ENCODE measurements at regions not wholly inside any gene's neighbourhood (a gene's known extent, or its start where the extent isn't known, plus 50 kb on each side); places are given as distances from the start of the nearest gene placed in this dataset.

DNA sequence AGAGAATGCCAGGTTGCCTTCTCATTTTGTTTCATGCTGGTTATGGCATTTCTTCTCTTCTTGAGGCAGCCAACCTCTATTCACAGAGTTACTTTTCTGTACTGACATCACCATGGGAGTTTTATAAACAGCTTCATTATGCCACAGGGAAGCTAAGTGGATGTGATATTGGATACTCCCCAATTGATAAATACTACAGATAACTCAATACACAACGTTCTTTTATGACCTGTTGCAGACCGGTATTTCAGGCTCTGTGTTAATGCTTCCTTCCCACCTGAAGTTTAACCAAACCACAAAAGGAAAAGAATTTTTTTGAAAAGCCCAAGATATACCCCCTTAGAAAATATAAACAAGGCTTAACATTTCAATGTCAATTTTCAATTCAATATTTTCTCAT lies 258.3 kb upstream of the SOX11 start:
- Histone ChIP-seq H3K27ac (no peak overlapping the region), H3K4me1 (replicated peaks) (no peaks in the 10 kb centered on the region), H3K27me3 (replicated peaks) (no peaks in the 10 kb centered on the region), H3K9me3 (replicated peaks) (0 out of 2 replicates have a peak, but pooled peaks cover 2% of the 10 kb centered on the region), H3K36me3 (no peaks in the 10 kb centered on the region), H3K4me3 (no peak overlapping the region)
- no peak for DNase-seq (ENCODE audit: low read depth in 1 of 2, low spot score in 2 of 2)

DNA sequence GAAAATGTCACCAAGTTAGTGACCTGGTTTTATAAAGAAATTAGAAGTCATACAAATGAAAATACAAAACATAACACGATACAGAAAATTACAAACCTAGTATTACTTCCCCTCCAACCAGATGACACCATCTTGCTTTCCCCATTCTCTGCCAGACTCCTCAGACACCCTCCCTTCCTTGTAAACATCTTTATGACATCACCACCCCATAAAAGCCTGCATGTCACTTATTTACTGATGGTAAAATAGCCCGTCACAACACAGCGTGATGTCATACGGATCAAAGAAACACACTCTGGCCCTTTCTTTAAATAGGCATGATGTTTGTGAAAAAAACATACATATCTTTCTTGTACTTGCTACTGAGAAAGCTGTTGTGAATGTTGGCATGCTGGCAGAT lies 254.8 kb upstream of the SOX11 start:
- H3K4me1 ChIP-seq (replicated peaks), result no peaks in the 10 kb centered on the region
- peaks cover 5% of the 10 kb centered on the region; the same call in 1 of the 2 replicates for H3K9me3 ChIP-seq (replicated peaks)
- no peak overlapping the region for H3K27ac ChIP-seq
- no peaks in the 10 kb centered on the region for H3K36me3 ChIP-seq
- H3K27me3 ChIP-seq (replicated peaks), result no peaks in the 10 kb centered on the region
- no peak overlapping the region for H3K4me3 ChIP-seq
- DNase-seq (ENCODE audit: low read depth in 1 of 2, low spot score in 2 of 2), result no peak

DNA sequence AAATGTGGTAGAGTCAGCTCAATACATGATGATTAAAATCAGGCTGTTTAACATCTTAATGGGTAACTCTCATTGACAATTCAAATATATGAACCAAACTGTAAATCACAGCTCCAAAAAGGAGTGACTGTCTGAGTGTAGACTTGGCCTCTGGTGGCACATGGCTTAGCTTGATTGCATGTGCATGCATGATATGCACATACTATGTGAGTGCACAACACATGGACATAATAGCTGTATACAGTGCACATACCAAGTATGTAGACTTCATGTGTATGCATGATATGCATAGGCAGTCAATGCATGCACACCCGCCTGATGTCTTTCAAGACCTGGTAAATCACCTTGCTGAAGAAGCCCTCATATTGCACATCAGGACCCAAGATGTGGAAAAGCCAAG lies 252.0 kb upstream of the SOX11 start:
- peaks cover 3% of the 10 kb centered on the region; the same call in 1 of the 2 replicates for H3K9me3 ChIP-seq (replicated peaks)
- H3K27ac ChIP-seq, result no peak overlapping the region
- H3K4me3 ChIP-seq, result no peak overlapping the region
- no peak for DNase-seq (ENCODE audit: low read depth in 1 of 2, low spot score in 2 of 2)
- H3K4me1 ChIP-seq (replicated peaks), result no peaks in the 10 kb centered on the region
- H3K36me3 ChIP-seq, result no peaks in the 10 kb centered on the region
- no peaks in the 10 kb centered on the region for H3K27me3 ChIP-seq (replicated peaks)

DNA sequence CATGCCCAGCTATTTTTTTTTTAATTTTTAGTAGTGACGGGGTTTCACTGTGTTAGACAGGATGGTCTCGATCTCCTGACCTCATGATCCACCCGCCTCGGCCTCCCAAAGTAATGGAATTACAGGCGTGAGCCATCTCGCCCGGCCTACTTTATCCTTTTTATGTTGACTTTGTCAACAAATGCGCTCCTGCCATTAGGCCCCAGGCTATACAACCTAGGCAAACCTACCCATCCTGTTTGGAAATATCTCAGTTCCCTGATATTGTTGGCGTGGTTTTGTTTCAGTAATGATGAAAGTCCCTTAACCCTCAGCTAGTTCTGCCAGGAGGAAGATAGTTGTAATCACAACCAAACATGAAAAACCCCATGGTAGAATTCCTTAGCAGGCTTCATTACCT lies 249.4 kb upstream of the SOX11 start:
- H3K27ac ChIP-seq, result no peak overlapping the region
- no peaks in the 10 kb centered on the region for H3K4me1 ChIP-seq (replicated peaks)
- no peak for DNase-seq (ENCODE audit: low read depth in 1 of 2, low spot score in 2 of 2)
- no peaks in the 10 kb centered on the region for H3K36me3 ChIP-seq
- no peaks in the 10 kb centered on the region for H3K27me3 ChIP-seq (replicated peaks)
- peaks cover 3% of the 10 kb centered on the region; the same call in 1 of the 2 replicates for H3K9me3 ChIP-seq (replicated peaks)
- no peak overlapping the region for H3K4me3 ChIP-seq

DNA sequence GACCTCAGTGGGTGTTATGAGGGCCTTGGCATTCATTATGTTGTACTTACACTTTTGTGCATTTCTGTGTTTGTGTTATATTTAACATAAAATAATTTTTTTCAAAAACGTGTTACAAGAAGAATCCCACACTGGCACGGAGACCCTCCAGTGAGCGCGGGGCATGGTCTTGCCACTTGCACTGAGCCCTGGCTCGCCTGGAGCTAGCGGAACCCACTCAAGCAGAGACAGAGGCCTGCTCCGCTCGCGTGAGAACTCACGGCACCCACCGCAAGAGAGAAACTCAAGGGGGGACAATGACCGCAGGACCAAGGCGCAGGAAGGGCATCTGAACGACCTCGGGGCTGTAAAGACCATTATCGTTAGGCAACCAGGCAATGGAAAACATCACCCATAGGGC lies 248.0 kb upstream of the SOX11 start:
- no peak overlapping the region for H3K27ac ChIP-seq

DNA sequence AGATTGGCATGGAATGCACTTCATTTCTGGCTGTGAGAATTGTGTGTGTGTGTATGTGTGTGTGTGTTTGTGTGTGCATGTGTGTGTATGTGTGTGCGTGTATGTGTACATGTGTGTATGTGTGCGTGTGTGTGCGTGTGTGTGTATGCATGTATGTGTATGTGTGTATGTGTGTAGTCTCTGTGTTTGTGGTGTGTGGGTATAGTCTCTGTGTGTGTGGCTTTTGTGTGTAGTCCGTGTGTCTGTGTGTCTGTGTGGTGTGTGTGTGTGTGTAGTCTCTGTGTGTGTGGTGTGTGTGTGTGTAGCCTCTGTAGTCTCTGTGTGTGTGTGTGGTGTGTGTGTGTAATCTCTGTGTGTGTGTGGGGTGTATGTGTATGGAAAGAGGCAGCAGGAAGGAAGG lies 247.3 kb upstream of the SOX11 start:
- no peaks in the 10 kb centered on the region for H3K27me3 ChIP-seq (replicated peaks)
- H3K9me3 ChIP-seq (replicated peaks), result 0 out of 2 replicates have a peak, but pooled peaks cover 3% of the 10 kb centered on the region
- no peaks in the 10 kb centered on the region for H3K4me1 ChIP-seq (replicated peaks)
- H3K27ac ChIP-seq, result no peak overlapping the region
- H3K4me3 ChIP-seq, result no peak overlapping the region
- H3K36me3 ChIP-seq, result no peaks in the 10 kb centered on the region
- no peak for DNase-seq (ENCODE audit: low read depth in 1 of 2, low spot score in 2 of 2)

More for the DNA sequence above, 248.0 kb upstream of the SOX11 start:
- Histone ChIP-seq H3K4me1 (replicated peaks) (no peaks in the 10 kb centered on the region), H3K4me3 (no peak overlapping the region), H3K36me3 (no peaks in the 10 kb centered on the region), H3K9me3 (replicated peaks) (peaks cover 3% of the 10 kb centered on the region; the same call in 1 of the 2 replicates), H3K27me3 (replicated peaks) (no peaks in the 10 kb centered on the region)
- DNase-seq (ENCODE audit: low read depth in 1 of 2, low spot score in 2 of 2), result no peak

DNA sequence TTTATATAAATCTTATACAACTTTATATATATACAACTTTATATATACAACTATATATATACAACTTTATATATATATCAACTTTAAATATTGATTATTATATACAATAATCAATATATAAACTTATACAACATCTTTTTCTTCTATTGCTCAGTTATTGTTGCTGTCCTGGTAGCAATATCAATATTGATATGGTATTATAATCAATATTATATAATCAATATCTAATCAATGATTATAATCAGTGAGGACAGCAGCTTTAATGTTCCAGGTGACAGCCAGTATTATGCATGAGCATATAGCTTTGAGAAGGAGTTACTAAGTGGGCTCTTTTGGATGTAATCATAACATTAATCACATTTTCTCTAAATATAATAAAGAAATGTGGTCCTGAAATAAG lies 242.3 kb upstream of the SOX11 start:
- Histone ChIP-seq H3K9me3 (replicated peaks) (no peaks in the 10 kb centered on the region), H3K4me1 (replicated peaks) (no peaks in the 10 kb centered on the region), H3K27ac (no peak overlapping the region), H3K4me3 (no peak overlapping the region), H3K27me3 (replicated peaks) (no peaks in the 10 kb centered on the region), H3K36me3 (no peaks in the 10 kb centered on the region)
- DNase-seq (ENCODE audit: low read depth in 1 of 2, low spot score in 2 of 2), result no peak

DNA sequence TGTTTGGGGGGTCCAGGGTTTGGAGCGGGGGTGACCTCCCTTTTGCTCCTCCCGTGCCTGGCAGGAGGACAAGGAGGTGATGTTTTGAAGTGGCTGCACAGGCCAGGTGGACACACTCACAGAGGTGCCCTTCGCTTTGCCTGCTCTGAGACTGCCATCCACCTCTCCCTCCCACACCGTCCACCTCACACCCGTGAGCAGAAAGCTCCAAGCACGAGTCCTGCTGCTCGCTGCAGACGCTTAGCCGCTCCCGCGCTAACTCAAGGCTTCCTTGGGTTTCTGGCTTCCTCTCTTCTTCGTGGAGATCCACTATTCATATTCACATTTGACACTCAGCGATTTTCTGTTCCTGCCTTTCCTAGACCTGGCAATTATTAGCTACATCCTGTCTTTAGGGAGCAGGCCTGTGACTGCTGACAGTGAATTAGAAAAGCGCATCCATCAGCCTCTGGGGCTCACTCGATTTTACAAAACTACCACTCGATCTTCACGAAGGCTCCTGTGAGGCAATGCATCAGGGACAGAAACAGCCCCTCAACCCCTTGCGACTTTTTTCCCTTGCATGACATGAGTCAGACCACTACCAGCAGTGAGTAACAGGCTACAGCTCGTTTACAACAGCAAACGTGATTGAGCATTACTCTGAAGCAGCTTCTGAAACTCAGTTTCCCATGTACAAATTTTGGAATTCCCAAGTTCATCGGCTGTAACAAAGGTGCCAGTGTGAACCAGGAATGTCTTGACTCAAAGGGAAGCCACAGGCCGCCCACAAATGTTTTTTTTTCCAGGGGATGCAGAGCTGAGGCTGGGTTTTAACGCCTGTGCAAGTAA lies 238.7 kb upstream of the SOX11 start:
- Histone ChIP-seq H3K27me3 (replicated peaks) (no peaks in the 10 kb centered on the region), H3K4me1 (replicated peaks) (no peaks in the 10 kb centered on the region), H3K27ac (no peak overlapping the region), H3K36me3 (no peaks in the 10 kb centered on the region), H3K9me3 (replicated peaks) (no peaks in the 10 kb centered on the region), H3K4me3 (no peak overlapping the region)
- no peak for DNase-seq (ENCODE audit: low read depth in 1 of 2, low spot score in 2 of 2)

DNA sequence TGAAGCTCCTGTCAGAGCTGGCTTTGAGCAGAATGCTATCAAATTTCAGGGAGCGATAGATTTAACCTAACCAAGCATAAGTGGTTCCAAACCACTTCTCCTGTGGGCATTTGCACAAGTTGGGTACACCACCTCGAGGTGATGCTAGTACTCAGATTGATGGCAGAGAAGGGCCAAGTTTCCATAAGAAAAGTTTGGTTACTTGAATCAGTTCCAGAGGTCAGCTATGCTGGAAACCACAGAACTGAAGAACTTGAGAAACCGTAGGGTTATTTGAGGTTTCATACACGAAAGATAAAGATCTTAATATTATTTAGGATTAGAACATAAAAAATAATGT lies 238.2 kb upstream of the SOX11 start:
- DNase-seq (ENCODE audit: low read depth in 1 of 2, low spot score in 2 of 2), result no peak
- Histone ChIP-seq H3K36me3 (no peaks in the 10 kb centered on the region), H3K27me3 (replicated peaks) (no peaks in the 10 kb centered on the region), H3K9me3 (replicated peaks) (no peaks in the 10 kb centered on the region), H3K4me1 (replicated peaks) (no peaks in the 10 kb centered on the region), H3K4me3 (no peak overlapping the region), H3K27ac (no peak overlapping the region)

DNA sequence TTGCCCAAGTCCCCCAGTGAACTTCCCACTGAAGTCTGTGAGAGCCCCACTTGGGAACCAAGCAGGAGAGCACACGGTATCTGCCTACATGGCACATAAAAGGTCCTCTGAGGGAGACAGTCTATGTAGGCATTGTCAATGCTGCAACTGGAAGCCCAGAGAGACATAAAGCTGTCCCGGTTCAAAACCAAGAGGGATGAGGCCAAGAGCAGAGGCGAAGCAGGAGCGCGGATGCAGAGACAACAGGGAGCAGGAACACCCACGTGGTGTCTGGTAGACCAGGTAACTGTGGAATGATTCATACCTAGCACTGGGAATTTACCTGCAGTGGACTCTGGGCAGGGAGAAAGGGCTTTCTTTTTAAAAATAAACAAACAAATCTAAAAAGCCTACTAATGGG lies 233.1 kb upstream of the SOX11 start:
- H3K9me3 ChIP-seq (replicated peaks), result no peaks in the 10 kb centered on the region

DNA sequence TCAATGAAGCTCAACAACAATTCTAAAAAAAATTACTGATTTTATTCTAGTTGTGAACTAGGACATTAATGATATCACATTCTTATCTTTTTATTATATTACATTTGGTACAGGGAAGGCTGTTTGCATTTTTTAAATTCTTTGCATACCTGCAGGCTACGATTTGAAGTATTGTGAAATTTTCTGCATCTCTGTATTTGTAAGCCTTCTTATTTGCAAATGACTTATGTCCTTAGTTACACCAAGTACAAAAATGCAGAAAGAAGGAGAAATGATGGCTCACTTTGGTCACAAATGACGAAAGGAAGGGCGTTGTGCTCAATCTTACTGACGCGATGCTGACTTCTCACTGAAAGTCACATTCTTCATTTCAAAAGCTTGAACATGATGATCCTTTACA lies 227.5 kb upstream of the SOX11 start:
- DNase-seq (ENCODE audit: low read depth in 1 of 2, low spot score in 2 of 2), result no peak
- H3K9me3 ChIP-seq (replicated peaks), result no peaks in the 10 kb centered on the region
- H3K4me3 ChIP-seq, result no peak overlapping the region
- H3K36me3 ChIP-seq, result no peaks in the 10 kb centered on the region
- H3K4me1 ChIP-seq (replicated peaks), result no peaks in the 10 kb centered on the region
- no peak overlapping the region for H3K27ac ChIP-seq
- no peaks in the 10 kb centered on the region for H3K27me3 ChIP-seq (replicated peaks)

More for the DNA sequence above, 233.1 kb upstream of the SOX11 start:
- H3K4me1 ChIP-seq (replicated peaks), result no peaks in the 10 kb centered on the region
- DNase-seq (ENCODE audit: low read depth in 1 of 2, low spot score in 2 of 2), result no peak
- no peak overlapping the region for H3K4me3 ChIP-seq
- H3K36me3 ChIP-seq, result no peaks in the 10 kb centered on the region
- H3K27me3 ChIP-seq (replicated peaks), result no peaks in the 10 kb centered on the region
- no peak overlapping the region for H3K27ac ChIP-seq

DNA sequence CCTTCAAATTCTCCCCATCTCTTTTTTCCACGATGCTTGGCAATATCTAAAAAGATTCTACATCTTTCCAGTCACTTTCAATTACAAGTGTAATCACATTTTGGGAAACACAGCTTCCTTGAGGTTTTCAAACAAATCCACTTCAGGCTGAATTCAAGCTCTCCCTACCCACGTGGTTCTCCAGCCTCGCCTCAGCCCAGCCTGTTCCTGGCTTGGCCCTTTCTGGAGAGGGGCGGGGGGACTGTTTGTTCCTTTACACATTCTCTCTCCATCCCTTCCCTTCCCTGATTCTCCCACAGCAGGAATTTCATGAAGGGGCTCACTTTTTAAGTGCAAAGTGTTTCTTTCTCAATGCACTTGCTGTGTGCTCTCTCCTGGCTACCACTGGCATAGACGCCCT lies 226.3 kb upstream of the SOX11 start:
- H3K27ac ChIP-seq, result no peak overlapping the region
- no peak for DNase-seq (ENCODE audit: low read depth in 1 of 2, low spot score in 2 of 2)
- no peaks in the 10 kb centered on the region for H3K36me3 ChIP-seq
- no peak overlapping the region for H3K4me3 ChIP-seq
- no peaks in the 10 kb centered on the region for H3K27me3 ChIP-seq (replicated peaks)
- H3K4me1 ChIP-seq (replicated peaks), result no peaks in the 10 kb centered on the region
- H3K9me3 ChIP-seq (replicated peaks), result no peaks in the 10 kb centered on the region

DNA sequence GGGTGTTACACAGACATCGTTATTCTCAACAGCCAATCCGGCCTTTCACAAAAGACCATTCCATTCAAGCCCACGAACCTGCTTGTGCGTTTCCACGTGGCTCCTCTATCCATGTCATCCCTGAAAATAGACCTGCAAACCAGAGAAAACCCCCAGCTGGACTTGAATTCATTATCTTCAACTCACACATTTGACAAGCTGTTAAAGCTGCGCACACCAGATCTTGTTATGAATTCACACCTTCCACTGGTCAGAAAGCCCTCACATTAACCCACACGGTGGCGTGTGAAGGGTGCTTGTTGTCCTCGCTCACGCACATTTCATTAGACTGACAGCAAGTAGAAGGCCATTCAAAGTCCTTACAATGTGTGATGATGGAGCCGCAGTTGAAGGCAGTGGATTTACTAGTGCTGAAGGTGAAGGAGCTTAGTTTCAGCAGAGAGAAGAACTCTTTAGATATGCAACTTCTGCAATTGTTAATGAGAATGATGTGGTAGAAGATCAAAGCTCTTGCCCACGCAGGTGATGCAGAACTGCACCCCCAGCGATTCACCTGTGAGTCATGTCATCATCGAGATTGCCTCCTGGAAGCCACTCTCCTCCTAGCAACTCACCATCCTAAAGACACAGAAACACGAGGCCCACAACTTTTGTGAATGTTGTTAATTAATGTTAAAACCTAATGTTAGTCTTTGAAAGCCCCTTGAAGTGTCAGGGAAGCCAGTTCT lies 224.8 kb upstream of the SOX11 start:
- H3K4me1 ChIP-seq (replicated peaks), result no peaks in the 10 kb centered on the region
- H3K27ac ChIP-seq, result no peak overlapping the region
- no peak for DNase-seq (ENCODE audit: low read depth in 1 of 2, low spot score in 2 of 2)
- no peaks in the 10 kb centered on the region for H3K9me3 ChIP-seq (replicated peaks)
- no peaks in the 10 kb centered on the region for H3K27me3 ChIP-seq (replicated peaks)
- H3K36me3 ChIP-seq, result no peaks in the 10 kb centered on the region
- H3K4me3 ChIP-seq, result no peak overlapping the region

DNA sequence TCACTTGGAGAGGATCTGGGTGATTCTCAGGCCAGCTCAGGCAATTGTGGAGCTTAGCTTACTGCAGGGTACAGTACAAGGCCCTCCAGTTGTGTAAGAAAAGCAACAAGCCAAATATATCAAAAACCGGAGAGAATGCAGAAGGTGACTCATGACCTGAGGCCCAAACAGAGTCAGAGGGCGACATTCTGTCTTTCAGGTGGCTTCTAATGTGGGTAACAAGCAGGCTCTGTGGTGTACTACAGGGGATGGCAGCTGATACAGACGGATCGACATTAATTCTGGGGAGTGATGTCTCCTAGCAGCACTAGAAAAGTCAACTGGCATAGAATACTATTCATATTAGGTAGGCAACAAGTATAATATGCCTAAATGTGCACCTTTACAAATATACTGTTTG lies 219.5 kb upstream of the SOX11 start:
- Histone ChIP-seq H3K9me3 (replicated peaks) (no peaks in the 10 kb centered on the region; the same call in 1 of the 2 replicates), H3K27me3 (replicated peaks) (no peaks in the 10 kb centered on the region), H3K27ac (no peak overlapping the region), H3K36me3 (no peaks in the 10 kb centered on the region), H3K4me3 (no peak overlapping the region), H3K4me1 (replicated peaks) (no peaks in the 10 kb centered on the region)
- DNase-seq (ENCODE audit: low read depth in 1 of 2, low spot score in 2 of 2), result no peak

All from SJSA1 (cell line).